ENCODE measurements at regions not wholly inside any gene's neighbourhood (a gene's known extent, or its start where the extent isn't known, plus 50 kb on each side); places are given as distances from the start of the nearest gene placed in this dataset.

DNA sequence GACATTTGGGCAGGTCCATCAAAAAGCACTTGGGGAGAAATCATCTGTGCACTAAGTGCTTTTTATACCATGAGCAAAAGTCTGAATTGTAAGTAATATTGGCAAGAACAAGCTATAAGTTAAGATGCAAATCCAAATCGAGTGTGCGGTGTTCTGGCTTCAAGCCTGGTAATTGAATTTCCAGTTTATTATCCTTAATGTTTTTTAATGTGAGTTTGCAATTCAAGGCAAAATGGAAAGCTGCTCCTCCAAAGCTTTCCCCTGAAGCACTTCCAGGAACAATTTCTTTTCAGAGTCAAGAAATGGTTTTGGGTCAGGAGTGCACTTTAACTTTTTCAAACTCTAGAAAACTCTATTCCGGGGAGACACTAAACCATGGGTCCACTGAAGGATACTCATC, 445.7 kb downstream of the TOX3 start:
- no peak for DNase-seq

DNA sequence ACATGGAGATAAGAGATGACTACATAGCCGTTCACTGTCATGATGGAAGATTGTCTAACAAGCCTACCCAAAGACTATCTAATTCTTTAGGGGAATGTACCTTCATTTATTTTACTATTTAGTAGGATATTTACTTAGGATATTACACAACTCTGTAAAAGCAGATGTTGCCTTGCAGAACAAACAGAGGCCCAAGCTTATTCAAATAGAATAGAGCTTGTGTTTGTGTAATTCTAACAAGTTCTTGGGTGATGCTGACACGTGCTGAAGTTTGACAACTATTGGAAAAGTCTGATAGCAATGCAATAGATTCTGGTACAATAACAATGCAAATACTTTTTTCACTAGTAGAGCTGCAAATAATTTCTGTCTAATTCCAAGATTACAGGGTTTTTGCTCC, 447.6 kb downstream of the TOX3 start:
- no peak for DNase-seq

DNA sequence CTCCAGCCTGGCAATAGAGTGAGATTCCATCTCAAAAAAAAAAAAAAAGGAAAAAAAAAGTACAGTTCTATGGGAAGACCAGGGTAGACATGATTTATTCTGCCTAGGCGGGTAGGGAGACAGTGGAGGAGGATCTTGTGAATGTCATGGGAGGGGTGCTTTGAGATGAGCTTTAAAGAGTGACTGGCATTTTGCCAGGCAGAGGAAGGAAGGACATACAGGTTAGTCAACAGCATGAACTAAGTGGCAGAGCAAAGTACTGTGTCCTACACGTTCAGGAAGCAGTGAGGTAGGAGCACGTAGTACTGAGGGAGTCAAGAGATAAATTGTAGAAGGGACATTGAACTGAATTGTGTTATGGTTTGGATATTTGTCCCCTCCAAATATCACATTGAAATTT, 451.5 kb downstream of the TOX3 start:
- DNase-seq: no peak

DNA sequence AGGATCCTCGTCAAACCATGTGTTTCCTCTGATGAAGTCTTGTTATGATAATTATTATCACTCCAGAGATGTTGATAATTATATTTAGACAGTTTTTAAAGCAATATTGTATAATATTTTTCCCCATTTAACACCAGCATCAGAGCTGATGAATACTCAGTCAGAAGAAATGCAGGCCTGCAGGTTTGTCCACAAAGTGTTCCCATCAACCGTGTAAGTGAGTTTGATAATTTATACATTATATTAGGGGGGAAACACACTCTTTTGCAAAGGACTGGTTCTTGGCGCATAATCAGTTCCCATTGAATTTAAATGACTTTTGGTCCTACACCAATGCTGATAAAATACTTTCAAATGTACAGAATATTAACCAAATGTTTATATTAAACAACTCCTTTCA, 454.8 kb downstream of the TOX3 start:
- DNase-seq: no peak

DNA sequence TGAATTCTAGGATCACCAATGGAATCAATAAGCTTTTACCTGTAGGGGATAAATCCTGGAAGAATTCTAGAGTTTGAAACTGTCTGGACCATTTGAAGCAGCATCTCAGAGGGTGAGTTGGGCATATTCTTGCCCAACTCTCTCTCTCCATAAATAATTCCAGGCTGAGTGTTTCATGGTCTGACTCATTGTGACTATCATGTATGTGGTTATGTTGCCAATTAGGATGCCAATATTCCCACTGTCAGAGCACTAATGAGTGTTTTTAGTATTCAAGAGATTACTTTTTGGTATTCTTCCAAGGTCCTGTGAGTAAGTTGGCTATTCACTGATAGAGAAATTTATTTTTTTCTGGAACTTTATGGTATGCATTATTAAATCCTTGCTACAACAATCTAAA, 456.9 kb downstream of the TOX3 start:
- DNase-seq: no peak

DNA sequence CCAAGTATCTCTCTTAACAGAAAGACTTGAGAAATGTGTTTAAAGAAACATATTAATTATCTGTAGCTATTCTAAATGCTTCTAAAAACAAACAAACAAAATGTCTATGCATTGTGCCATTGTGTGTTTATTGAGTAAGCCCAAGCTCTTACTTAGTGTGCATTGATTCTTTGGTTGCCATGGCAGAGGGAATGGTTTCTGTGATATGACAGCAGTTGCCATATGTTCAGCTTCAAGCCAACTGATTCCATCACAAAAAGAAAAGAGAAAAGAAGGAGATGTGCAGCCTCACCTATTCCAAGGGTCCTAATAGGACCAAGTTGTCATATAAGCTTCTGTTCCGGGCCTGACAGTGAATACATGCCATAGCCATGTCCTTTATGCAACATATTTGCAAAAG, 457.5 kb downstream of the TOX3 start:
- DNase-seq: no peak

DNA sequence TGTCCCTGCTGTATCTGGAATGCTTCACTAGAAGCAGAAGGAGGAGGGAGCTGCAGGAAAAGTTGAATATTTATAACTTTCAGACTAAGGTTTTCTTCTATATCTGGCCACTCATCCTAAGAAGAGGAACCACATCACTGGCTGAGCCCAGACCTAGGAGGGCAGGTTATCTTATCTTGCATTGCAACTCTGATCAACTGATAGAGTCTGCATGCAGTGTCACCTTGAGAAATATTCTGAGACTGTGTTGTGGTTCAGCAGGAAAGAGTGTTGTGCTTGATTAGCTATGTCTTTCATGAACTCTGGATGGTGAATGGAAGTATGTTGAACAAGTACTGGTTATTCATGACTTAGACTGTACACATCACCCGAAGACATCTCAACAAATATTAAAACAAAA, 460.0 kb downstream of the TOX3 start:
- DNase-seq: no peak

DNA sequence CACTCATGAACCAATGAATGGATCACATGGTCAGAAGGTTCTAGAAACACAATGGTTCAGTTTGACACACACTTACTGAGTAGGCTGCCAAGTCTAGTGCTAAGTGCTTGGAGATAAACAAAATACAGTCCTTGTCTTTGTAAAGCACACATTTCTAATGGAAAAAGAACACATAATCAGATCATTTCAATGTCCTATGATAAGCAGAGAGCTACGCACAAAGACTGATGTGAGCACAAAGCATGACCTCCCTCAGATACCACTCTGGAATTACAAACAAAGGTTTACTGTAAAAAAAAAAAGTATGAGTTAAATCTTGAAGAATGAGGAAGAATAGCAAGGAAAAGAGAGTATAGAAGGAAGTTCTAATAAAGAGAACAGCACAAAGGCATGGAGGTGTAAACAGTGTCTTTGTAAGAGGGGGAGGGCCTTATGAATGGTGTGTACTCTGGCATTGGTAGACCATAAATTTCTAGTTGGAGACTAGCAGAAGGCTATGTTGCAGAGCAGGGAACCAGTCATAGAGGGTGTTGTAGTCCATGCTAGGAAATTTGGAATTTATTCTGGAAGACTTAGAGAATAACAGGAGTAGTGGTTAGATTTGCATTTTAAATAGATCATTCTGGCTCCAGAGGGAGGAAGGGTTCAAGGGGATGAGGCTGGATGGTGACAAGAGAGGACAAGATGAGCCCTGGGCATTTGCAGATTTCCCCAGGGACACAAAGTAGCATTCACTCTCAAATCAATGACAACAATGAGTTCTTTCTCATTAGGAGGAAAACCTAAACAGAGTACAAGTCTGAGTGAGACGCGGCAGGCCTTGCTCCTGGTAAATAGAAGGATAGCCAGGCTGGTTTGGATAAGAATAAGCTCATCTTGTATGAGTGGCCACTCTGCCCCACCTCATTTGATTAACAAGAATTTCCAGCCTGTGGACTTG, 468.0 kb downstream of the TOX3 start:
- DNase-seq: no peak

DNA sequence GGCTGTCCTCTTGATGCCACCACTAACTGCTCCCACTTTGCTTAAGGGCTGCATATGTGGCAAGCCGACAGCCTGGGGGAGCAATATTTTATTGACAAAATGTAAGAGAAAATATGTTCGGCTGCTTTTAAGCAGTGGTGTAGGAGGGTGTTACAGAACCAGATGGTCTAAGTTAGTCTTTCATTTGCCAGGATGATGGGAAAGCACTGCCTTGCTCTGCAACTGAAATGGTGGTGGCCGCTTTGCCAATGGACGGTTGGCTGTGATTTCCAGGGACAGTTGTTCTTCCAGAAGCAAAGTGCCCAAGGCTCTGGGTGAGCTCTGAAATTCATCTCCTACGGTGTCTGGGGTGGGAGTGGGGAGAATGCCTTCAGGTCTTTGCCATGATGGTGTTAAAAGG, 469.3 kb downstream of the TOX3 start:
- no peak for DNase-seq

DNA sequence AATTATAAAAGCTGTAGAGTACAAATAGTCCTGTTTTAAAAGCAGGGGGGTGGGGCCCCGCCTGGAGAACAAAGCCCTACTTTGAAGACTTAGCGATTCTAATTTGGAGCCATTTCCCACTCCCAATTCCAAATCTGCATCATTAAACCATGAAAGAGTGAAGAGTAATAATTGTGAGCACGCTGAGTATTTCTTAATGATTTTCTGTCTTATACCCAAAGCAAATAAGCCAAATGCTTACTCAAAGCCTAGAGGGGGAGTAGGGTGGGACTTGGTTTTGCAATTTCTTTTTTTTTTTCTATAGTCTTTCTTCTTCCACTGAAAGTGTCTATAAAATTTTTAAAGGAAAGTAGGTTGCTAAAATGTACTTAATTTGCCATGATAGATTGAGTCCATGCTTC, 470.1 kb downstream of the TOX3 start:
- DNase-seq: no peak

DNA sequence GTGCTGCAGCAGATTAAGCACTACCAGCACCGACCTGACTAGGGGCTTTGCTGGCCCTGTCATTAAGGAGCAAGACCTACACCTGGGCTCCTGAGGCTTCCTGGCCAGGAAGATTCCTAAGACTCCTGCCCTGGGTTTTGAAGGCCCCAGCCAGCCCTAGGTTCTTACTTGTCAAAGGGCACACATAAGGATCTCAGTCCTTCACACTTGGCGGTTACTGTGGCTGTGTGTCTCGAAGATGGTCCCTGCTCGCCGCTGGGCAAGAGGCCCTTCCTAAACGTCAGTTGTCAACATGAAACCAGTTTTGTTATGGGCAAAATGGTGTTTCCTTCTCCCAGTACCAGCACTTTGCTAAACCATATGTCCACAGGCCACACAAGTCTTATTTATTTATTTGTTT, 470.6 kb downstream of the TOX3 start:
- DNase-seq: no peak

DNA sequence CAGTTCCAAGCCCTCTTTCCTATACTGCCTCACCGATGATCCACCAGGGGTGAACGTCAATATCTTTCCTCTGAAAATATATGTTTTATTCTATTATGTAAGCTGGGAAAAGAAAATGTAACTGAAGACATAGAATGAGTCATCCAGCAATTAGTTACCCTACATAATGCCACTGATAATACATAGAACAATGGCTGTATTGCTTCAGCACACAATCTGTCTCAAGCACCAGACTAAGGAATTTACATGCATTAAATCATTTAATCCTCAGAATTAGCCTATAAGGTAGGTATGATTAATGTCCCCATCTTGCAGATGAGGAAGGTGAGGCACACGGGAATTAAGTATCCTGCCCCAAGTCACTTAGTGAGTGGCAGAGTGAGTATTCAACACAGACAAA, 472.8 kb downstream of the TOX3 start:
- DNase-seq: no peak

DNA sequence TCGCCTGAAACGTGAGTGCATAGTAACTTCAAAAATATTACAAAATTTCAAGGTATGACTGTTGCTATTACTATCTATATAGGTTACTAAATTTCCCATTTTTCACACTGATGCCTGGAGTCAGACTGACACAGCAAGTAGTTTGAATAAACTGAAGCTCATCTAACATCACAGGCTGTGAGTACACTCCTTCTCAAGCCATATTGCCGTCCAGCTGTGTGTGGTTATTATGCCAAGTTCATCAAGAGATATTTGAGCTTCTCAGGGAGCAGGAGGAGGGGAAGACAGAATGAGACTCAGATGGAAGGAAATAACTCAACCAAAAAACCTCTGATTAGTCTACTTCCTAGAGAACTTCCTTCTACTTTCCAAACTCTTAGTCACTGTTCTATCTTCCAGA, 473.9 kb downstream of the TOX3 start:
- no peak for DNase-seq

DNA sequence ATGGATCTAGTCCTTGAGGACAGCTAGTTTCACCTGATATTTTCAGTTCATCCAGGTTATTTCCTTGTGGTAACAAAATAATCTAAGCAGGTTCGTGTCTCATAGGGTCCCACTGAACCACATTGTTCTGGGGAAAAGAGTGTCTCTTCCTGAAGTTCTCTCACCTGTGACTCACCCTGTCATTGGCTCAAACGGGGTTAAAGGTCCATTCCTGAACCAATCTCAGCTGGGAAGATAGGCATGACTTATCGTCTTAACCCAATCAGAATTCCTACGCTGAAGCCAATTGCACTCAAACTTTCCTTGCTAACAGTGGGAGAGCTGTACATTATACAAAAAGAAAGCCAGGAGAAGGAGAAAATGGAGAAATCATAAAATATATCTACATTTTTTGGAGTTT, 475.8 kb downstream of the TOX3 start:
- DNase-seq: no peak

DNA sequence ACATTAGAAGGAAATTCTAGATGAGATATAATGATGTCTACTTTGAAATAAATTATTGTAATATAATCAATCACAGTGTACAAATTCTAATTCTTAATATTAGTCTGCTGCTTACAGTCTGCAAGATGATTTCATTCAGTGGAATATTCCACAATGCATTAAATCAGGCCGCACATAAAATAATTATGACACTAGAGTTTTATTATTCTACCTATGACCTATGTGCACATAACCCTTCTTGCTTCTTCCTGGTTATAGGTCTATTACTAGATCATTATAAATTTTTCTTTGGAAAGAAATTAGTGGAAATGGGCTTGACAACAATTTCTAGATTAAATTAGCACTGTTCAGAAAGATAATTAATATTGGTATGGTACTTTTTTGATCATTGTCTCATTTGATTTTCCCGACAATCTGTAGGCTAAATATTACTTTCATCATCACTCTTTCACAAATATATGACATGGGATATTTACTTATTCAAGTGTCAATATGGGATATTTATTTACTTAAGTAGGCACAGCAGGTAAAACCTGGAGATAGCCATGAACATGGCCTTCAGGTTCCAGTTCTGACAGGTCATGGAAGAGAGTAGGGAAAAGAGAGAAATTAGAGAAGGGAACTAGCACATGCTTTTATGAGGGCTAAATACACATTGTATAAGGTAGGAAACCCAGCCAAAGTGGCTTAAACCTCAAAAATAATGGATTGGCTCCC, 476.4 kb downstream of the TOX3 start:
- no peak for DNase-seq

DNA sequence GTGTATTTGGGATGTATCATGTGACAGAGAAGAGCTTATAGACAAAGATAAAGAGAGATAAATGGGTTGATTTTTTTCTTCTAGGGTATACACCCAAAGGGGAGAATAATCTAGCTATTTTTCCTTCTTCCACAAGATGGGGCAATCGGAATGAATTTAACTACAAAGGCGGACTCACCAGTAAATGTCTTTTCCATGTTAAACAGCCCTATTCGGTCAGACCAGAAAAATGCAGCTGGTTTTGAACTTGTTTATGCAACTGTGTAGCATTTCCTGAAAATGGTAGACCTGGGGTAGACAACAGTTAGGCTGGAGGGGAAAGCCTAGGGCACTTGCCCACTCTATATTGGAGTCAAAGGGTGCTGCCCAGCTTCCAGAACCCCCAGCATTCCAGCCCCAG, 477.1 kb downstream of the TOX3 start:
- no peak for DNase-seq

DNA sequence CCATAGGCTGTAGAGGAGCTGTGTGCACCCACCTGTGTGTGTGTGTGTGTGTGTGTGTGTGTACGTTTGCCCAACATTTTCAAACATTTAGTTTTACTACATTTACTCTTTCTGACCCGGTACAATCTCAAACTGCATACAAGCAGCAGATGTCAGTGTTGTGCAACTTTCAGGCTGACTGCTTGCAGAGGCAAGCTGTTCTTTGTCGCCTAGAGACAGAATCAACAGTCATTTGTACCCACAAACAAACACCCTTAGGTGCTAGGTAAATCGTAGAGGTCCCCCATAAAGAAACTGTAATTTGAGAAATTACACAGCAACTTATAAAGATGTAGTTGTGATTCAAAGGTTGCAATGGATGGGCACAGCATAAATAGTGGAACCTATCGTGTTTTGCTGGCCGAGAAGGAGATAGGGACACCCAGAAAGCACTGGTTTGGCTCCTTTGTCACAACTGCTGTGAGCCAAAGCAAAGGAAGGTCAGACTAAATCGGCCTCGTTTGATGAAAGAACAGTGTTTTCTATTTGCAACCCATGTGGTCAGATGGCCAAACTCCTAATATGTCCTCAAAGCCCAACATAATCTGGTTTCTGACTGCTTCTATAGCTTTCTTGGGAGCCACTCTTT, 478.4 kb downstream of the TOX3 start:
- DNase-seq: peak in 1 of 2 experiments; percentile 0

DNA sequence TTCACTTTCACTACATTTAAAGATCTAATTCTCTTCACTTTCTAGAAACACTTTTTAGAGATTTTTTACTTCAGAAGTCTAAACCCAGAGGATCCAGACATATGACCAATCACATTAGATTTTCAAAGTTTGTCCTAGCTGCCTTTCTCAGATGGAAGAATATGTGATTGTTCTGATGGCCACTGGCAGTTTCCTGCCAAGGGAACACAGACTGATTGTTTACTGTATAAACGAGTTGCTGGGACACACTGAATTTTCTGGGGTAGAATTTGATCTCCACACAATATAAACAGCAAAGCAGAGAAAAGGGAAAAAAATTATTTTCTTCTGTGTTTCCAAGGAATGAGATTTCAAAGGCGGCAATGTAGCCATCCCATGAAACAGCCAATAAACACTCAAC, 480.0 kb downstream of the TOX3 start:
- DNase-seq: no peak

DNA sequence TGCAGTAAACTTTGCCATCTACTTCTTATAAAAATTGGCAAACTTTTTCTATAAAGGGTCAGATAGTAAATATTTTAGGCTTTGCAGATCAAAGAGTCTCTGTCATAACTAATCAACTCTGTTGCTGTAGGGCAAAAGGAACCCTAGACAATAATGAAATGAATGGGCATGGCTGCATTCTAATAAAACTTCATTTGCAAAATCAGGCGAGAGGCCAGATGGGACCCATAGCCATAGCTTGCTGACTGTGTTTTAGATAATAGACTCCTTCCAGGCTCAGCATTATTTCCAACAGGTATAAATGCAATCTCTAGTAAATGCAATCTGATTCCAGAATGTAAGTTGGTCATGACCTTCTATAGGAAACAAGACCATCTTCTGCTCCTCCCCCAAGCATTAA, 490.7 kb downstream of the TOX3 start:
- no peak for DNase-seq

DNA sequence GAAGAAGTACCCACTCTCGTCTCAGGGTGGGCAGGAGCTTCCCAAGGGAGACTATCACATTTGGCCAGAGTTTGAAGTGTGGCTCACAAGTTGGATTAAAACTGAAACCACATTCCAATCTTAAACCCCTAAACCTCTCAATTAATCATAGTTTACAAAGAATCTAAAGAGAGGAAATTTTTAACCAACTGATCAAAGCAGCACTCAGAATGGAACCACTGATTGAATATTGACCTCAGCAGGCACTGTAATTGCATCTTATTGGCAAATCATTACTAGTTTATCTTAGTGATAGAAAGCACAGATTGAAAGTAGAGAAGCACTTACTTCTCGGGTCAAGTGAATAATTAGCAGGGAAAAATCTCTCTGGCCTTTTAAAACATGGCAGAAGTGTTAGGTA, 491.6 kb downstream of the TOX3 start:
- no peak for DNase-seq

DNA sequence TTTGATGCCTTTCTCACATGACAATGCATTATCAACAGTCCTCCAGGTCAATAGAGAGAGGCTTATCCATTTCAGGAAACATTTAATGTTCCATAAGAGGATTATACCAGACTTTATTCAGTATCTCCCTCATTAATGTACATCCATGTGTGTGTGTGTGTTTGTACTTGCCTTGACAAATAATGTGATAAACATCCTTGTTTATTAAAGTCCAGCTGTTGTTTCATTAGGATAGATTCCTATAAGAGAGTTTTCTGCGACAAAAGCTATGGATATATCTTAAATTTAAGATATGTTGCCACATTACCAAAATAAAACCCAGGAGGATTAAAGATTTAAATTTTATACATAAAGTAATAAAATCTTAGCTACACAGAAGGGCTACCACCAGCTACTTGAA, 492.6 kb downstream of the TOX3 start:
- no peak for DNase-seq

DNA sequence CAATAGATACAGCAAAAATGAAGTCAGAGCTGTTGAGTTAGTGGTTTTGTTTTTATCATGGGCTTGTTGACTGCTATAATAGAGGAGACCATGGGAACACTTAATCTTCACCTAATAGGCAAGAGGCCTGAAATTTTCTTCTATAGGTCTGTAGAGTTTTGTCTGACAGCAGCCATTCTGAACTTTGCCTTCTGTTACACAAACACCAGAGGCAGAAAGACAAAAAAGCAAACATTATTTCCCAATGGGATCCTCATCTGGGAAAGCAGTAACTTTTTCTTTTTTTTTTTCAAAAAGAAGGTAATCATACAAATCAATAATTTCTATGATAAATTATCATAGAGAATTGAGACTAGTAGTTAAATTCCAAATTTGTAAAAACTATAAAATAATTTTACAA, 494.1 kb downstream of the TOX3 start:
- DNase-seq: no peak

DNA sequence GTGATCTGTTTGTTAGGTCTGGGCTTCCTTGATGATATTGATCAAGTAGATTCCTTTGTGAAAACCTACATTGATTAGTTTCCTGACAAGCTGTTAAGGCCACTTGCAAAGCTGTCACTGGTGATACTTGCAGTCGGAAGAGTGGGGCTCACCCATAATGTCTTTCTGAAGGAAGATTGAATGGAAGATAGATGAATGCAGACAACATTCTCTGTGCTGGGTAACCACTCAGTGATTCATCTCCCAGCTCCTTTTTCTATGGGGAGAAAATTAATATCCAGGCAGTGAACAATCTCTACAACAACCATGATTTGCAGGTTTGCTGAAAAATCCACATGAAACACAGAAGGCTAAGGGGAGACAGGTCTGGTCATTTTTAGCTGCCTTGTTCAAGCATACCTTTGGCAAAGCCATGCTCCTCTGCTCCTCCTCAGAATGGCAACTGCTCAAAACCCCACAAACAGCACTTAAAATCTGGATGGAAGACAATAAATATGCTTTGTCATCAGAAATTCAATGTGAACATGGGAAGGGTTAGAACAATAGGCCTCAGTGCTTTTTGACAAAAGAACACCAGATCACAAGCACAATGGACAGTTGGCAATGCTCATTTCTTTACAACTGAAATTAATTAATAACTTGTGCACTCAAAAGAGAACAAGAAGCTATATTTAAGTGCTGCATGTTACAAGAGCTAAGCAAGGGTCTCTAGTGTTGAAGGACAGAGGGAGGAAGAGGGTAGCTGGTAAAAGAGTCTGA, 495.4 kb downstream of the TOX3 start:
- no peak for DNase-seq
